GM19023 (cell line): ENCODE measurements at regions not wholly inside any gene's neighbourhood (a gene's known extent, or its start where the extent isn't known, plus 50 kb on each side); places are given as distances from the start of the nearest gene placed in this dataset.
"Not testable (repeated sequence)": the region's sequence is repeated elsewhere in the genome, so short reads cannot be mapped to it uniquely, and the experiment has no call there.

Experiments used
- ATAC-seq: cut with Tn5 transposase; IDR thresholded peaks from one replicate; pipeline ENCODE4 v1.9.1; 2021; ENCODE audit warnings: mild to moderate bottlenecking, moderate library complexity; ENCODE audit not compliant: unreplicated experiment

- ATAC-seq, result no peak
Measured at GRCh38 chr6:90916968-90917367, 330.1 kb upstream of the MAP3K7 start.

- no peak for ATAC-seq
Measured at GRCh38 chr6:90915224-90915915, 328.5 kb upstream of the MAP3K7 start.

- no peak for ATAC-seq
Measured at GRCh38 chr6:90914312-90914711, 327.4 kb upstream of the MAP3K7 start.

GRCh38 chr6:90913266-90913960 lies 326.5 kb upstream of the MAP3K7 start:
- no peak for ATAC-seq

- ATAC-seq, result no peak
Measured at GRCh38 chr6:90911642-90912041, 324.8 kb upstream of the MAP3K7 start.

GRCh38 chr6:90910893-90911292 lies 324.0 kb upstream of the MAP3K7 start:
- no peak for ATAC-seq

- no peak for ATAC-seq
Measured at GRCh38 chr6:90907931-90908655, 321.2 kb upstream of the MAP3K7 start.

GRCh38 chr6:90905351-90905750 lies 318.5 kb upstream of the MAP3K7 start:
- ATAC-seq, result no peak

GRCh38 chr6:90900034-90900433 lies 313.2 kb upstream of the MAP3K7 start:
- ATAC-seq, result no peak

GRCh38 chr6:90898763-90899162 lies 311.9 kb upstream of the MAP3K7 start:
- ATAC-seq, result no peak

GRCh38 chr6:90896075-90896547 lies 309.2 kb upstream of the MAP3K7 start:
- no peak for ATAC-seq

- ATAC-seq, result no peak
Measured at GRCh38 chr6:90895299-90896074, 308.6 kb upstream of the MAP3K7 start.

- ATAC-seq, result no peak
Measured at GRCh38 chr6:90894285-90895130, 307.6 kb upstream of the MAP3K7 start.

- ATAC-seq, result no peak
Measured at GRCh38 chr6:90893400-90893799, 306.5 kb upstream of the MAP3K7 start.

GRCh38 chr6:90892271-90892670 lies 305.4 kb upstream of the MAP3K7 start:
- ATAC-seq, result no peak

- no peak for ATAC-seq
Measured at GRCh38 chr6:90891355-90891754, 304.5 kb upstream of the MAP3K7 start.

GRCh38 chr6:90890683-90891330 lies 303.9 kb upstream of the MAP3K7 start:
- ATAC-seq, result no peak

- no peak for ATAC-seq
Measured at GRCh38 chr6:90887764-90888163, 300.9 kb upstream of the MAP3K7 start.

- no peak for ATAC-seq
Measured at GRCh38 chr6:90885611-90886056, 298.8 kb upstream of the MAP3K7 start.

GRCh38 chr6:90885137-90885536 lies 298.3 kb upstream of the MAP3K7 start:
- not testable (repeated sequence) for ATAC-seq
